H9 (cell line): ENCODE measurements at regions not wholly inside any gene's neighbourhood (a gene's known extent, or its start where the extent isn't known, plus 50 kb on each side); places are given as distances from the start of the nearest gene placed in this dataset.

ENCODE experiments used
- DNase-seq: peaks from one replicate; pipeline ENCODE4 v3.0.0-alpha.2; 2017
- H2AFZ ChIP-seq: one replicate; pipeline ENCODE4 v1.6.1; 2013; ENCODE audit warnings: mild to moderate bottlenecking, low read length, control low read depth, moderate library complexity
- H2AK5ac ChIP-seq: 2 replicates; pipeline ENCODE4 v1.6.1; 2013; ENCODE audit warnings: low read length, control low read depth, mixed read lengths; ENCODE audit not compliant: insufficient read length
- H2BK120ac ChIP-seq: one replicate; pipeline ENCODE4 v1.6.1; 2013; ENCODE audit warnings: low read depth, mild to moderate bottlenecking, low read length, control low read depth, inconsistent platforms; ENCODE audit not compliant: poor library complexity, severe bottlenecking
- H2BK12ac ChIP-seq: 2 replicates; pipeline ENCODE4 v1.6.1; 2013; ENCODE audit warnings: low read length, control low read depth, mixed read lengths, low read depth; ENCODE audit not compliant: insufficient read length
- H2BK15ac ChIP-seq: 2 replicates; pipeline ENCODE4 v1.6.1; 2013; ENCODE audit warnings: low read depth, low read length, control low read depth
- H2BK20ac ChIP-seq: one replicate; pipeline ENCODE4 v1.6.1; 2013; ENCODE audit warnings: low read depth, mild to moderate bottlenecking, low read length, control low read depth, inconsistent platforms; ENCODE audit not compliant: poor library complexity, severe bottlenecking
- H2BK5ac ChIP-seq: 2 replicates; pipeline ENCODE4 v1.6.1; 2013; ENCODE audit warnings: low read length, control low read depth, mixed read lengths; ENCODE audit not compliant: insufficient read length
- H3K14ac ChIP-seq: 2 replicates; pipeline ENCODE4 v1.6.1; 2013; ENCODE audit warnings: low read length, control low read depth; ENCODE audit not compliant: insufficient read depth
- H3K18ac ChIP-seq: 2 replicates; pipeline ENCODE4 v1.6.1; 2013; ENCODE audit warnings: low read depth, mild to moderate bottlenecking, mixed read lengths, low read length, control low read depth; ENCODE audit not compliant: insufficient read length
- H3K23ac ChIP-seq: 2 replicates; pipeline ENCODE4 v1.6.1; 2013; ENCODE audit warnings: low read length, control low read depth, mixed read lengths, low read depth; ENCODE audit not compliant: insufficient read length
- H3K23me2 ChIP-seq: 2 replicates; pipeline ENCODE4 v1.6.1; 2013; ENCODE audit warnings: low read depth, mild to moderate bottlenecking, mixed read lengths, low read length, control low read depth; ENCODE audit not compliant: insufficient read length, poor library complexity, severe bottlenecking
- H3K27ac ChIP-seq: 2 replicates; pipeline ENCODE4 v1.5.1; 2013; ENCODE audit warnings: low read length, control low read depth, mixed read lengths, low read depth; ENCODE audit not compliant: insufficient read length
- H3K27me3 ChIP-seq: 2 replicates; pipeline ENCODE4 v1.6.1; 2013; ENCODE audit warnings: low read length, control low read depth, inconsistent platforms; ENCODE audit not compliant: insufficient read depth
- H3K4ac ChIP-seq: 2 replicates; pipeline ENCODE4 v1.6.1; 2013; ENCODE audit warnings: low read depth, mild to moderate bottlenecking, control low read depth, inconsistent platforms, low read length, moderate library complexity
- H3K4me1 ChIP-seq: 2 replicates; pipeline ENCODE4 v1.6.1; 2013; ENCODE audit warnings: low read length, control low read depth, inconsistent platforms; ENCODE audit not compliant: insufficient read depth
- H3K4me2 ChIP-seq: 2 replicates; pipeline ENCODE4 v1.6.1; 2013; ENCODE audit warnings: low read length, control low read depth, mixed read lengths; ENCODE audit not compliant: insufficient read length, insufficient read depth
- H3K56ac ChIP-seq: 2 replicates; pipeline ENCODE4 v1.6.1; 2013; ENCODE audit warnings: low read depth, mild to moderate bottlenecking, mixed read lengths, low read length, control low read depth; ENCODE audit not compliant: insufficient read length
- H3K79me1 ChIP-seq: 2 replicates; pipeline ENCODE4 v1.6.1; 2013; ENCODE audit warnings: low read depth, mild to moderate bottlenecking, moderate library complexity, low read length, control low read depth, inconsistent platforms; ENCODE audit not compliant: insufficient read depth, poor library complexity, severe bottlenecking
- H3K79me2 ChIP-seq: 2 replicates; pipeline ENCODE4 v1.6.1; 2013; ENCODE audit warnings: low read length, control low read depth, inconsistent platforms; ENCODE audit not compliant: insufficient read depth
- H3K9ac ChIP-seq: 2 replicates; pipeline ENCODE4 v1.6.1; 2013; ENCODE audit warnings: low read length, control low read depth, mixed read lengths; ENCODE audit not compliant: insufficient read length; ENCODE audit errors: extremely low read depth
- H3K9me3 ChIP-seq: one replicate; pipeline ENCODE4 v1.6.1; 2013; ENCODE audit warnings: low read depth, low read length, inconsistent platforms; ENCODE audit not compliant: control insufficient read depth
- H3T11ph ChIP-seq: one replicate; pipeline ENCODE4 v1.6.1; 2013; ENCODE audit warnings: mild to moderate bottlenecking, low read length, control low read depth, inconsistent platforms
- H4K20me1 ChIP-seq: one replicate; pipeline ENCODE4 v1.6.1; 2013; ENCODE audit not compliant: control insufficient read depth, insufficient read length, insufficient read depth
- H4K5ac ChIP-seq: 2 replicates; pipeline ENCODE4 v1.6.1; 2013; ENCODE audit warnings: low read depth, mild to moderate bottlenecking, mixed read lengths, low read length, control low read depth; ENCODE audit not compliant: insufficient read length
- H4K8ac ChIP-seq: replicated peaks from 2 replicates; pipeline ENCODE4 v1.6.1; 2013; ENCODE audit warnings: low read length, control low read depth, mixed read lengths, low read depth; ENCODE audit not compliant: insufficient read length
- H4K91ac ChIP-seq: 2 replicates; pipeline ENCODE4 v1.6.1; 2013; ENCODE audit warnings: low read depth, mild to moderate bottlenecking, moderate library complexity, mixed read lengths, low read length, control low read depth; ENCODE audit not compliant: insufficient read length
- H3K27ac Mint-ChIP-seq, 3 experiments: 2 replicates in 2 of 3; 3 replicates in 1 of 3; pipeline ENCODE4 v1.8.0; 2020 to 2021; ENCODE audit warnings: mixed read lengths in 3 of 3, mild to moderate bottlenecking in 1 of 3, moderate library complexity in 1 of 3
- H3K27me3 Mint-ChIP-seq: 2 replicates; pipeline ENCODE4 v1.8.0; 2021; ENCODE audit warnings: low read depth, mild to moderate bottlenecking, moderate library complexity, mixed read lengths
- H3K36me3 Mint-ChIP-seq, 3 experiments: 2 replicates in 2 of 3; 3 replicates in 1 of 3; pipeline ENCODE4 v1.8.0; 2020 to 2021; ENCODE audit warnings: low read depth in 3 of 3, mixed read lengths in 3 of 3; ENCODE audit not compliant: insufficient read depth in 1 of 3
- H3K4me1 Mint-ChIP-seq, 2 experiments: 2 replicates each; pipeline ENCODE4 v1.8.0; 2020; ENCODE audit warnings: mixed read lengths in 2 of 2
- H3K4me3 Mint-ChIP-seq, 2 experiments: 2 replicates in 1 of 2; 3 replicates in 1 of 2; pipeline ENCODE4 v1.8.0; 2020 to 2021; ENCODE audit warnings: mild to moderate bottlenecking in 2 of 2, mixed read lengths in 2 of 2, moderate library complexity in 1 of 2
- H3K9me3 Mint-ChIP-seq, 2 experiments: 2 replicates in 1 of 2; 3 replicates in 1 of 2; pipeline ENCODE4 v1.8.0; 2020; ENCODE audit warnings: mild to moderate bottlenecking in 2 of 2, mixed read lengths in 2 of 2, moderate library complexity in 1 of 2
- WGBS: extraction: QIAGEN DNeasy Blood & Tissue Kit; methylation state at CpG from one replicate; pipeline ENCODE4 v1.1.7; 2013; ENCODE audit warnings: missing lambda C conversion rate, low lambda C conversion rate, mixed read lengths; ENCODE audit not compliant: insufficient read length; ENCODE audit errors: extremely low coverage; 5-methylcytosine and 5-hydroxymethylcytosine counted together
- TF ChIP-seq, protein P1 (sequence below): fragments of 200-600 bp; sonication (generic); conservative IDR thresholded peaks from 3 replicates; pipeline ENCODE4 v1.8.0; 2021; ENCODE audit warnings: antibody characterized with exemption, mild to moderate bottlenecking

DNA sequence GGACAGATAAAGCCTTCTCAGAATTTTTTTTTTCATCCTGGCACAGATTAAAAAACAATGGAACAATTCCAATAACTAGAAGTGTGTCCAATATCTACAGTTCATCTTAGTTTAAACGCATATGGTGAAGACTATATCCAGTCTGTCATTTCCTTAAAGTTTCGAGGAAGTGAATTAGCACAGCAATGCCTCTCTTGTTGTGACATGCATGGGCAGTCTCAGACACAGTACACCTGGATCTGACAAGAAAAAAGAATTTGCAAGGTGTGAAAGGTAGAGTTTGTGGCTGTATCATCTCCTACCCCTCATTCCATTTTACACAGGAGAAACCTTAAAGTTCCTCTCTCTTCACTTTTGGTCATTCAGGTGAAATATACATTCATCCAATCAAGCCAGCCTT, 100.6 kb upstream of the ADAMTS19 start:
- H3K27ac ChIP-seq = no peak overlapping the region
- no peak overlapping the region for H3K4me3 Mint-ChIP-seq

More for the DNA sequence above, 100.6 kb upstream of the ADAMTS19 start:
- Histone ChIP-seq H2BK5ac (no peak overlapping the region), H3K18ac (no peak overlapping the region), H2BK12ac (no peak overlapping the region), H3K14ac (no peak overlapping the region), H3K27me3 (no peaks in the 10 kb centered on the region), H2BK15ac (no peak overlapping the region), H3K4ac (no peak overlapping the region), H3K79me1 (no peaks in the 10 kb centered on the region), H4K8ac (no peak overlapping the region), H3K23me2 (no peaks in the 10 kb centered on the region), H3K4me2 (no peak overlapping the region), H3K79me2 (no peaks in the 10 kb centered on the region), H3T11ph (no peak overlapping the region), H3K9ac (no peak overlapping the region), H3K23ac (no peak overlapping the region), H4K5ac (no peak overlapping the region), H2BK20ac (no peak overlapping the region), H3K4me1 (no peaks in the 10 kb centered on the region), H2AFZ (no peak overlapping the region), H3K56ac (no peak overlapping the region), H4K20me1 (no peaks in the 10 kb centered on the region), H3K9me3 (no peaks in the 10 kb centered on the region), H2BK120ac (no peak overlapping the region), H4K91ac (no peak overlapping the region), H2AK5ac (no peak overlapping the region)
- no peak overlapping the region; a peak in 1 of 7 replicates for H3K27ac Mint-ChIP-seq
- TF ChIP-seq, protein P1, sequence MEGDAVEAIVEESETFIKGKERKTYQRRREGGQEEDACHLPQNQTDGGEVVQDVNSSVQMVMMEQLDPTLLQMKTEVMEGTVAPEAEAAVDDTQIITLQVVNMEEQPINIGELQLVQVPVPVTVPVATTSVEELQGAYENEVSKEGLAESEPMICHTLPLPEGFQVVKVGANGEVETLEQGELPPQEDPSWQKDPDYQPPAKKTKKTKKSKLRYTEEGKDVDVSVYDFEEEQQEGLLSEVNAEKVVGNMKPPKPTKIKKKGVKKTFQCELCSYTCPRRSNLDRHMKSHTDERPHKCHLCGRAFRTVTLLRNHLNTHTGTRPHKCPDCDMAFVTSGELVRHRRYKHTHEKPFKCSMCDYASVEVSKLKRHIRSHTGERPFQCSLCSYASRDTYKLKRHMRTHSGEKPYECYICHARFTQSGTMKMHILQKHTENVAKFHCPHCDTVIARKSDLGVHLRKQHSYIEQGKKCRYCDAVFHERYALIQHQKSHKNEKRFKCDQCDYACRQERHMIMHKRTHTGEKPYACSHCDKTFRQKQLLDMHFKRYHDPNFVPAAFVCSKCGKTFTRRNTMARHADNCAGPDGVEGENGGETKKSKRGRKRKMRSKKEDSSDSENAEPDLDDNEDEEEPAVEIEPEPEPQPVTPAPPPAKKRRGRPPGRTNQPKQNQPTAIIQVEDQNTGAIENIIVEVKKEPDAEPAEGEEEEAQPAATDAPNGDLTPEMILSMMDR = no peak
- H3K27me3 Mint-ChIP-seq = no peaks in the 10 kb centered on the region
- H3K36me3 Mint-ChIP-seq = no peaks in the 10 kb centered on the region; a peak in 1 of 7 replicates
- no peaks in the 10 kb centered on the region for H3K9me3 Mint-ChIP-seq
- DNase-seq = no peak
- WGBS = no CpG with 5 or more reads among the region's 2 CpGs
- peaks cover 0 to 3% of the 10 kb centered on the region in 2 experiments; a peak in 1 of 4 replicates for H3K4me1 Mint-ChIP-seq
